Amniotic stem cell (primary cell): ENCODE measurements at regions not wholly inside any gene's neighbourhood (a gene's known extent, or its start where the extent isn't known, plus 50 kb on each side); places are given as distances from the start of the nearest gene placed in this dataset.
A peak's percentile ranks its signal among the peaks of the same experiment; 100 is the strongest.

Experiments used
- DNase-seq: peaks from one replicate; lab custom pipeline; 2025; lab: John Stamatoyannopoulos, UW

DNA sequence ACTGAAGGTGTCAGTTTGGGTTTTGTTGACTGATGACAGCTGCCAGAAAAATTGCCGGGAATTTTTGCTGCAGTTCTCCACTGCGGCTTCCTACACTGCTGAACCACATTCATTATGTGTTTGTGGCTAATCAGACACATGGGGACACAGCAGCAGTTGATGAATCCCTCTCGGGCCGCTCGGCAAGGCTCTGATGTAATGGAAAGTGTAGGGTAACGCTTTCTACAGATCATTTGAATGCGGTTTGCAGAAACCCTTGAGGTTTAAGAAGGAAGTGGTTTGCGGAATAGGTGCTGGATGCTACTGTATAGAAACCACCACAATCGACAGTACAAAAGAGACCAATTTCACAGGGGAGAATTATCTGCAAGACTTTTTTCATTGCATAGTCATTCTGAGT, 138.7 kb upstream of the SASH1 start:
- DNase-seq = no peak

DNA sequence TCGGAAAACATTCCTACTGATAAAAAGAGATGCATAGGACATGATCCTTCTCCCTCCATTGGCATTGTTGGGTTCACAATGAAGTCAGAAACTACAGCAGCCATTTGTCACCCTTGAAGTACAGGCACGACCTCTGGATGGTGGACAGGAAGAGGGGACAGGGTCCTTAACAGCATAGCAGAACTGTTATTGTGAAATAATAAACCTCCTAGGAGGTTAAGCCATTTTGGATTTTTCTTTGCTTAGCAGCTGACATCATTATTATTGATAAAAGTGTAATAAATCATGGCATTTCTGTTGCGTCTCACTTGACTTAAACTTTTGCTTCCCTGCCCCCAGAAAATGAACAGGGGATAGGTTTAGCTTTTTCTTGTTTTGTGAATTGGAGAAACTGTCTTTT, 134.3 kb upstream of the SASH1 start:
- no peak for DNase-seq

DNA sequence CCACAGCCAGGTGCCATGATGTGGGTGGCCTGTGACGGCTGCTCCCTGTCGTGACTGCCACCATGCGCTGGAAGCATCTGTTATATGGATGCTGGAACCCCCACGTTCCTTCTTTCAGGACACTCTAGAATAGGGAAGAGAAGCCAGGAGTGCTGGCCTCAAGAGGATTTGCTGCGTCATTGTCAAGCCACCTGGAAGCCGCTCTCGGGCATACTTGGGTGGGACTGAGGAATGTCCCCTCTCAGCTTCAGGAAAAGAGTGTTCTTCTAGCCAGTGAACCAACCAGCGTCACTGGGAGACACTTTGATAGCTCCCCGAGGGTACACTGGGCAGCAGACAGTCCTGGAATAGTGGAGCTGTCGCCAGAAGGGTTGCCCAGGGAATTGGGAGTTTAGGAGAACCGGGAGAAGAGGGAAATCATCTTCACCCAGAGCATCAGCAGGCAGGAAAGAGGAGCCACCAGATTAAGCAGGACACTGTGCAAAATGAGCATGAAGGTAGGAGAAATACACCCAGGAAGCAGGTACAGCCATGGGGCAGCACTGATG, 130.8 kb upstream of the SASH1 start:
- no peak for DNase-seq

DNA sequence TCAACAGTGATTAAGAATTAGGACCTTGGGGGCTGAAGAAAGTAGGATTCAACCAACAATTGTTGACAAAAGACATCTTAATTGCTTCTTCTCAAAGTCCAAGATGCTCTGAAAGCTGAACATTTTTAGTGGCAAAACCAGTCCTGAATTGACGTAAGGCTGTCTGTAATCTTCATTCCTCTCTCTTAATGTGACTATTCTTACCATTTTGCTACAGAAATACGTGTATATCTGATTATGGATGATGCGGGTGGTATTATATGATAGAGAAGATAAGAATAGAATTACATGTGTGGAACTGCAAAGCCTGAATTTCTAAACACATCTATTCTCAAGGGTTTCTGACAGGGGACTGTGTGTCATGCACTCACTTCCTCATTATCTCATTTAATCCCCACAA, 130.3 kb upstream of the SASH1 start:
- no peak for DNase-seq

DNA sequence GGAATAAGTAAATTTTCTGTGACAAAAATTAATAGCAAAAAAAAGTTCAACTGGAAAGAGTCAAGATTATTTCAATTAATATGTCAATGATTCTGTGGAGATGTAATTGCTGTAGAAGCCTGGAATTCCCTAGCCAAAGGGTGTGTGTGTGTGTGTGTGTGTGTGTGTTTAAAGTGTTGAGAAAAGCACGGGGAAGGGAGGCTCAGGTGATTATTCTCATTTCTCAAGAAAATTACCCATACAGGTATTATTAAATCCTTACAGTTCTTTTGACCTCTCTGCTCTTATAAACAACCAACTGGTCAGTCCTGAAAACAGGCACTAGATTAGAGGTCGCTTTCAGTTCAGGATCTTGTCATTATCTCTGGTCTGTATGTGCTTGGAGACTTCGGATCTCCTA, 129.3 kb upstream of the SASH1 start:
- DNase-seq = no peak

DNA sequence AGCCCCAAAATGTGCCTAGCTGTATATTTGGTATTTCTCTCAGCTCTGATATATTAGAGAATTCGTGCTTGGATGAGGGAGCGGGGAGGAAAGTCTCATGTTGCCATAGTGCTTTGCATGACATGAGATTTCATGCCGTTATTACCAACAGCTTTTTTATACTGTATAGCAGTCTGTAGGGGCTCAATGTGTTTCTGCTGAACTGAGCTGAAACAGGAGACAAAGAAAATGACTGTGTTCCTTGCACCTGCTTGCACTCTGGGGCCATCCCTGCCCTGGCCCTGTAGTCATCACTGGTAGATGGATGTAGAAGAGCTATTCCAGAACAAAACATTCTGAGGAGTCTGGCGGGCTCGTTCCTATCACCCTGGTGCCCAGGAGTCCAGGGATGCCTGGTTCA, 128.0 kb upstream of the SASH1 start:
- no peak for DNase-seq

DNA sequence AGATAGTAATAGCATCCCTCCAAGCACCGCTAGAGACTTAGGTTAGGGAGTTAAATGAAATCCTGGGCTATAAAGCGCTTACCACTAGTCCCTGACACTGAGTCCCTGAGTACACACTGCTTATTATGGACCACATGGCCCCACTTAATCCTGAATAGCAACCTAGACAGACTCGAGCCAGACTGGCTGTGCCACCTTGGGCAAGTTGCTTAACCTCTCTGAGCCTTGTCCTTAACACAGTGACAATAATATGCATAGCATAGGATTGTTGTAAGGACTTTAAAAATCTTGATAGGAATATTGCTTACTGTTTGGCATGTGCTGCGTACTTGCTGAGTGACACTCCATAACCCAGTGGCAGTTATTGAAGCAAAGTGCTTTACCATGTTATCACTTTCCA, 125.6 kb upstream of the SASH1 start:
- no peak for DNase-seq

DNA sequence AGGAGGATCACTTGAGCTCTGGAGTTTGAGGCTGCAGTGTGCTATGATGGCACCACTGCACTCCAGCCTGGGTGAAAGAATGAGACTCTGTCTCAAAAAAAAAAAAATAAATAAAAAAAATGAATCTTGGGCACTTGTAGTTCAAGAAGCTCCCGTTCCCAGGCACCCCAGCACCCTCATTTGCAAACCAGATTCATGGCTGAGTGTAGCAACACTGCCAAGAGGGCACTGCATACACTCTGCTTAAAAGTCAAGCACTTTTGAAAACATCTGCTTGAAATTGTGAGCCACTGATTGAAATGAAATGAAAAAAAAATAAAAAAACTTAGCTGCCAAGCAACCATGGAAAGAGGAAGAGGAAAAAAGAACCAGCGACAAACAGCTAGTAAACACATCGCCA, 124.7 kb upstream of the SASH1 start:
- no peak for DNase-seq

DNA sequence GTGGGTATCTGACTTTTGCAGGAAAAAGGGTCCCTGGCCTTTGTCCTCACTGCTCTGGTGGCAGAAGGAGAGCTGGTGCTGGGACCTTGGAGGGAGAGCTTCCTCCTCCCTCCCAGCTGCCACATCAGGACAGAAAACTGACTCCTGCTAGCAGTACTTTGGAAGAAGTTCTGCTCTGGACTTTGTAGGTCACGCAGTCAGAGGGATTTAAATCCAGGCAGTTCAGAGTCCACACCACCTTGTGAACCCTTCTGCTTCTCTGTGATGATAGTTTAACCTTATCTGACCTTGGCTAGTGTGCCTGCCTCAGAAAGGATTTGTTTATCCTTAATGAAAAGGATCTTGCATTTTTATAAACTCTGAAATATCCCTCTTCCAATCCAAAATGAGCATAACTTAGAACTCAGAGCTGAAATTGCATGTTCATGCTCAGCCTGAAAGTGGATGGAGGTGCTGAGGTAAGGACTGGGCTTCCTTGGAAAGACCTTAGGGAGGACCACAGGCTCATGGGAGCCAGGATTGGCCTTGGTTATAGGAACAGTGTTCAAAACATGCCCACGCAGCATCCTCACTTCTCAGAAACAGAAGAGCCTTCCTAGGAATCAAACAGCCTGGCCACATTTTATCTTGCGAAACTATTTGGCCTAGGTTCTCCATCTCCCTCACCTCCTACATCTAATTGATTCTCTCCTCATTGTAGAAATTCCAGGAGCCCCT, 123.9 kb upstream of the SASH1 start:
- DNase-seq = no peak

DNA sequence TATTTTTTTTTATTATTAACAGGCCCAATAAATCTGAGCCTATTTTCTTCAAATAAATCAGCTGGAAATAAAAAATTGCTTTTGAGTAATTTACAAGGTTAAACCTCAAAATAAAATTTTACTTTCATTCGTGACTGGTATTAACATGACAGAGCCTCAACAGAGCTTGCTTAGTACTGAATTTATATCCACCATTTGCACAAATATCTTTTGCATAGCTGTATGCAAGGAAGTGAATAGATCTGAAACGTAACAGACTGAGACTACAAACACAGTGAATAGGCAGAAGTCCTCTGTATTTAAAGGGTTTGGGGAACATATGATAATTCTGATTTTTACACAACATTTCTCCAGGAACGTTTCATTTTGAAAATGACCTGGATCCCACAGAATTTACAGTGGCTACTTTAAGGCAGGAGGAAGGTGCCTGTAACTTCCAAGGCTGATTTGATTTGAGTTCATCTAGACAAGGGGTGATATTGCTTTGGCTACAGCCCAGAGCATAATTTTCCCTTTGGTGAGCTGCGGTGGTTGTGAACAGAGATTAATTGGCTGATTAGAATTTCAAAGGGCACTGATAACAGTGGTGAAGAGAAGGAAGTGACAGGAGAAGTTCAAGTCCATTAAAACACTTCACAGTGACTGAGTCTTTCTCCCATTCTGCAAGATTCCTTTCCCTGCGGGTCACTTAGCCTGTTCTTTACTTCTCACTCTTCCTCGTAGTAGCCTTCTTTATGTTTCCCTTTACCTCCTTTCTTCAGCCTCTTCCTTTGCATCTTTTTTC, 121.2 kb upstream of the SASH1 start:
- DNase-seq = no peak

DNA sequence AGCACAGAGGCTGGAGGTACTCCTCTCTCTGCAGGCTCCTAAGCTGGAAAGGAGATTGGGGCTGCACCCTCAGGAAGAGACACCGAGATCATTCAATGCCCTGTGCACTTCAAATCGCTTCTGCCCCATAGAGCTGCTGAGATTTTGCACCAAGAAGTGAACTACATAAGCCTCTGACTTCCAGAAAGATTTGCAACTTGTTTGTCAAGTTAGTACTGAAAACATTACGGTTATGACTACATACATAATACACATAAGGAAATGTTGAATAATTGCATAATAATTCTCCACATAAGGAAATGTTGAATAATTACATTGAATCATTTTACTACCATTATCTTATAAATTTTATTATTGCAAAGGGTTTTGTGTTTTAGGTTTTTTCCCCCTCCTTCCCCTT, 120.3 kb upstream of the SASH1 start:
- no peak for DNase-seq

DNA sequence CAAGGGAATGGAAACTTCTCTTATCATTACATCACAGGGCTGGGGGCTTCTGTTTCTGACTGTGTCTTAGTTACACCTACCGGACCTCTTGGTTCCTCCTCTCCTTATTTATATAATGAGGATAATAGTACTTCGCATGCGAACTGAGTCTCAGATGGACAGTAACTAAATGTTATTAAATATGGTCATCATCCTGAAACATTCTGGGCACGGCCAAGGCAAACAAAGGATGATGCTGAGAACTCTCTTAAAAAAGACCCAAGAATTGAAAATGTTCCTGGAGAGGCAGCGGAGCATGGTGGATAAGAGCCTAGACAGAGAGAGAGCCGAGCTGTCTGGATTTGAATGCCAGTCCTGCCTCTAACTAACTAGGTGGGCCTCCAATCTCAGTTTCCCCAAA, 119.8 kb upstream of the SASH1 start:
- no peak for DNase-seq

DNA sequence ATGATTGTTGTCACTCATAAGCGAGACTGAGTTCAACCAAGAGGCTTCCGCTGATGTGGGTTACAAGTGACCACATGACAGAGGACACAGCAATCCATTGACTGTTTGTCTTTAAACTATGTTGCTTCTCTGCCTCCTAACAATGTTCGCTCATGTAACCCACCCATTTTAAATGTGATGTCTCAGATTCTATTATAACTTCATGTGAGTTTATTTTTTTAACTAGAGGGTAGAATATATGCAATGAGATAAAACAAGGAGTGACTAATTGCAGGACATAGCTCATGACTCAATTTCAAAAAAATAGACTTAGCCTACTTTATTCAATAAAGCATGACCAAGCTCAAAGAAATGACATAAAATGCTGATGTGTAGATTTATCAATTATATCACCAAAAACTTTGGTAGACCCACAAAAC, 119.2 kb upstream of the SASH1 start:
- peak; percentile 20 for DNase-seq

DNA sequence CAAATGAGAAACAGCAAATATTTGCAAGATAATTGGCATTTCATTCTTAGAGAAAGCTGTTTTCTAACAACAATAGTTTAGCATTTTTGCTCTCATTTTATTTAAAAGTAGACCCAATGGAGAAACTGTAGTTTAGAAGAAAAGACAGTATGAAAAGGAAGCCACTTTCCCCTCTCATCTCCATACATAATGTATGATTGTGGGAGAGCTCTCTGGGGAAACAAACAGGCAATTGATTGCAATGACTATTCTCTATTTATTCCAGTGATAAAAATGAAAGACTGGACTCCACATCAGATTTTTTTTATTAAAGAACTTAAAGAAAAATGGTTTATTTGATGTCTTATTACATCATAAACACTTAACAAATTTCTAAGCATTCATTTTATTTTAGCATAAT, 116.8 kb upstream of the SASH1 start:
- DNase-seq = no peak

DNA sequence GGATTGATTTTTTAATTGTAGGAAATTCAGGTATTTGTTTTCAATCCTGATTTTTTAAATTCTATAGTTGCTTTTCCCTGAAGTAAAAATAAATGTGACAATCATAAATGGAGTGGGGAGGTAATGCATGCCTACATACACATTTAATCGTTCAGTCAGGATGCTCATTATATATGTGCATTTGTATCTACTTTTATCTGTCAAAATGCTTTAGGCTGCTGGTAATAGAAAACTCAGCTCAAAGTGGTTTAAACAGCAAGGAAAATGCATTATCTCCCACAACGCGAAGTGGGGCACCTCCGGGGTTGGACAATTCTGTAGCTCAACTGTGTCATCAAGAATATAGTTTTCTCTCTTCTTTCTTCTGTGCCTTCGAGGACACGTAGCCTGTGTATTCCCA, 116.4 kb upstream of the SASH1 start:
- no peak for DNase-seq

DNA sequence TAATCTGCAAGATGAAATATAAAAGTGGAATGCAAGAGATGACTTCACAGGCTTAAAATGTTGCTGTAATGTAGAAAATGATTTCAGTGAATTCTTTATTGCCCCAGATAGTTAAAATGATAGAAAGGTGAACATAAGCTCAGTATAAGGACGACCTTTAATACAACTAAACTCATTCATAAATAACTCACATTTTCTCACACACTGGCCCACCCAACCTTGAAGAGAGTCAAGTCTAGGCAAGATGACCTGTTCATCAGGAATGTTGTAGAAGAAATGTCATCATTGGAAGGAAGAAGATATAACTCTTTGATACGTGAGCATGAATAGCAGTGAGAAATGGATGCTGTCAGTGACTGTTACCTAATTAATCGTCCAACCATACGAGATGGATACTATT, 111.1 kb upstream of the SASH1 start:
- DNase-seq = no peak

DNA sequence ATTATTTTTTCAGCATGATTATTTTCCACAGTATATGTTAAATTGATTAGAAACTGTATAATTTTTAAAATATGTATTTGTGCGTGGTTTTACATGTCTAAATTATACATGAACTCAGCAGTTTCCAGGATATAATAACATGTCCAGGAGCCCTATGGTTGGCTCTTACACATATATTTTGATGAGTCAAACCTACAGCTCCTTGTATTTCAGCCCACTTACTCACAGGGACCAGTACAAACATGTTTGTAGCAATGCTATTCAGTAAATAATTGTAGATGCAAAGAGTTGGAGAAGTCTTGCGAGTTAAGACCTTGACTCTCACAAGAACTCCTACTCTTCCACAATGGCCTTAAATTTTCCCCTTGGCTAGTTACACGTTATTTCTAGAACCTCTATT, 107.2 kb upstream of the SASH1 start:
- no peak for DNase-seq

DNA sequence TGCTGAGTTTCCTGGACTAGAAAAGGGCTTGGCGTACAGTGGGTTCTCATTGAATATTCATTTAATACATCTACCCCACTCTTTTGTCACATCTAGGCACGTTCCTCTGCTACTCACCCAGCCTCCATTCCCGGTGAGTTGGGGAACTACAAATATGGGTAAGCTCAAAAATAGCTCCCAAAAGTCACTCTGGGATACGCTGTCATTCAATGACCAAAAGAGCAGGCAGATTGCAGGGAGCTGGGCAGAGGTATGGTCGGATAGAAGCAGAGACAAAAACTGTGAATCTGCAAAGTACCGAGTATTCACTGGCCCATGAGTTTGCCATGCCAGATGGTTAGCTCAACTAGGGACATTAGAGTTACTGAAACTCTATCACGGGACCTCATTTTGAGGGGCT, 103.9 kb upstream of the SASH1 start:
- DNase-seq = no peak

DNA sequence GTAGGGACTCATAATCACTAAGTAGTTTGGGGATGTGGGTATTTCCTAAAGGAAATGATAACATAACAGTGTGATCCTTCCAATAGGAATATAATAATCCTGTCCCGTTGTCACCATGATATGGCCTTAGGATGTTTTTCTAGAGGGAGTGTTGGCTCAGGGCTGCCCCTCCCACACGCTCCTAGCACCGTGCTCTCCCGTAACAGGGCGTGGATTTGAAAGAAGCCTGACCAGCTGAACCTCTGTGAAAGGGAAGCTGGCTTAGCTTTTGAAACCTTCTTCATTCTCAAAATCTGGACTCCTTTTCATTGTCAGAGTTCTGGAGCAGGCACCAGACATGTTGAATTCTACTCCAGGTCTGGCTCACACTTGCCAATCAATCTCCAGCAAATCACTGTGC, 103.4 kb upstream of the SASH1 start:
- no peak for DNase-seq

DNA sequence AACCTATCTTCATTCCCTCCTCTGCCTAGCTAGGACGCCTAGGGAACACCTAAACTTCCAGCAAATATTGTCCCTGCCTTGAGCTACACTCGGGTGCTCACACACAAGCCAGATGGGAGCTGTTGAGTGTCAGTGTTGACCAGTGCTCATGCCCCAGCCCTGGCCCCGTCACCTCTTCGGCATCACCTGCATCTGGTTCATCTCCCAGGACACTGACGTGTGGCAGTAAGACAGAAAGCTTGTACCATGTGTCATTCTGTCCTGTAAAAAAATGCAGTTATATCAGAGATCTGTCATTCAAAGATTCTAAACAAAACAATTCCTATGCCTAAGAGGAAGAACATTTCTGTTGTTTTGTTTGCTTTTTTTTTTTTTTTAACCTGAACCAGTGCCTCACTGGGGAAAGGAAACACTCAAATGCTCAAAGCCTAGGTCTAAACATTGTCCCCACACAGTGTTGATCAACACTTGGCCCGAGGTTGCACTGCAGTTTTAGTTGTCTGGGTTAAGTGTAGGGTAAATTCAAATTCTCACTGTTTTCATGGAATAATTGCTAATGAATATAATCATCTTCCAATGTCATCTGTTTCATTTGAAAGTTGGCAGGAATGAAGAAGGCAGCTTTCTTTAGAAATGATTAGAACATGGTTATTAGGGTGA, 102.7 kb upstream of the SASH1 start:
- no peak for DNase-seq

DNA sequence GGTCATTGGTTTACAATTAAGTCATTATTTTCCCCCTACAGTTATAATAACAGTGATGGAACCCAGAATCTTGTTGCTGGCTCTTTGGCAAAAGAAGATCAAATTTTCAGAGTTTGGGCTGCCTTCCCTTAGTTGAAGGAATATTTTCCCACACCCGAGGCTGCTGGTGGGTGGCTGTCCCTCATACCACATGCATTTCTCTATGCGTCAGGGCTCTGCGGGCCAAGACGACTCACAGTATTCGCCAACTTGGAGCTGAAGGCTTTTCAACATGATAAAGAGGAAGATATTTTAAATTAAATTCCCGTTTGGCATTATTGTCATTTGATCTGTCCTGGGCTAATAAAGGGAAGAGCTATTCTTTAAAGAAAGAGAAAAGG, 102.2 kb upstream of the SASH1 start:
- no peak for DNase-seq

DNA sequence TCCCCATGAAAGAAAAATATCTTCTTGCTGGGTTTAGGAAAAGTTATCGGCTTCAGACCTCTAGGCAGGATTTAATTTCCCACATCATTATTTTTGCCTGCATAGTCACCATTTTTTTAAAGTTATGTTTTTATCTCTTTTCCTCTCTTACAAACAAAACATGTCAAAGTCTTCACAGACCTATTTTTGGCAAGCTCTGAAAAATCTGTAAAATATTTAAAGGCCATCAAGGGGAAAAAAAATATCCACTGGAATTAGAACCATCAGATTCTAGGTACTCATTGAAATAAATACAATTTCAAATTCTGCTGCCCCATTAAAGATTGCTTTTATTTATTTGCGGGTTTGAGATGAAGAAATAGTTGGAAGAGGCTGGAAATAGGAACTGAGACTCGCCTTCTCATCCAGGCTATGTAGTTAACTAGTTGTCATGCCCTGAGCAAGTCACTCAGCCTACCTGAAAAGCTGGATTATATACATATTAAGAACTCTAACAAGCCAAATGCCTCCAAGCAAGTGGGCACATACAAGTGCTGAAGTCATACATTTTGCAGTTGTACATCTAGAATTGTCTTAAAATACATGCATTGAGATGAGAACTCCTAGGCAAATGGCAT, 101.7 kb upstream of the SASH1 start:
- DNase-seq = no peak

DNA sequence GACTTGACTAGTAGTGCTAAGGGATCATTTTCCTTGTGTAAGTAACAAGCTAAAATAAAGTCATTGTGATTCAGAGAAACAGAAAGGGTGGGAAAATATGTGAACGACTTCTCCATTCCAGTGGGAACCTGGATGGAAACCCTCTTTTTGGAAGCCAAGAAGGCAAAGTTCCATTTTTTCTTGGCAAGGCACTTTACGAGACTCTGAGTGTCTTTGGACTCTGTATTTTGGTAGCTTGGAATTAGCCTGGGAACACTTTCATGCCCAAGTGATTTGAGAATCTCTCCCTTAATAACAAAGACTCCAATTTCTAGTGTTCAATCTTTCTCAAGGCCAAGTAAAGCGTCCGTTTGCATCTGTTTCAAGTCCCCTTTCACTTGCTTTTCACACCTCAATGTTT, 100.5 kb upstream of the SASH1 start:
- DNase-seq = no peak
